DND-41 (cell line): ENCODE measurements at regions not wholly inside any gene's neighbourhood (a gene's known extent, or its start where the extent isn't known, plus 50 kb on each side); places are given as distances from the start of the nearest gene placed in this dataset.

Source experiments
- ATAC-seq: fragments of 200-7000 bp; cut with Tn5 transposase; 3 replicates; pipeline ENCODE4 v1.9.1; 2021; ENCODE audit warnings: low read depth; ENCODE audit not compliant: insufficient read depth
- DNase-seq: peaks from one replicate; pipeline ENCODE4 v3.0.0-alpha.2; 2020
- H2AFZ ChIP-seq: 2 replicates; pipeline ENCODE4 v1.6.0; 2012; ENCODE audit warnings: low read depth, low read length
- H3K27ac ChIP-seq: 2 replicates; pipeline ENCODE4 v1.5.1; 2012; ENCODE audit warnings: low read length, inconsistent platforms
- H3K27me3 ChIP-seq: fragments of 200-600 bp; sonication (generic); 2 replicates; pipeline ENCODE4 v1.6.0; 2012; ENCODE audit warnings: low read length, mild to moderate bottlenecking, inconsistent platforms; ENCODE audit not compliant: insufficient read depth, poor library complexity
- H3K36me3 ChIP-seq: 2 replicates; pipeline ENCODE4 v1.5.1; 2012; ENCODE audit warnings: low read length, inconsistent platforms; ENCODE audit not compliant: insufficient read depth
- H3K4me1 ChIP-seq: 2 replicates; pipeline ENCODE4 v1.5.1; 2012; ENCODE audit warnings: mild to moderate bottlenecking, low read length; ENCODE audit not compliant: insufficient read depth
- H3K4me2 ChIP-seq: 2 replicates; pipeline ENCODE4 v1.6.0; 2012; ENCODE audit warnings: mild to moderate bottlenecking, moderate library complexity, low read length, inconsistent platforms; ENCODE audit not compliant: insufficient read depth
- H3K4me3 ChIP-seq, 2 experiments: fragments of 200-600 bp in 1 of 2; shearing (Covaris generic) in 1 of 2; 2 replicates each; pipeline ENCODE4 v1.5.1; 2012 to 2016; ENCODE audit warnings: inconsistent platforms in 2 of 2, low read length in 2 of 2, mild to moderate bottlenecking in 2 of 2, low read depth in 1 of 2, moderate library complexity in 1 of 2
- H3K79me2 ChIP-seq: 2 replicates; pipeline ENCODE4 v1.6.0; 2012; ENCODE audit warnings: low read length, inconsistent platforms; ENCODE audit not compliant: insufficient read depth
- H3K9ac ChIP-seq: 2 replicates; pipeline ENCODE4 v1.6.0; 2012; ENCODE audit warnings: low read depth, mild to moderate bottlenecking, inconsistent platforms, low read length, moderate library complexity
- H3K9me3 ChIP-seq: 2 replicates; pipeline ENCODE4 v1.5.1; 2012; ENCODE audit warnings: low read length, moderate library complexity, mild to moderate bottlenecking, inconsistent platforms; ENCODE audit not compliant: insufficient read depth, severe bottlenecking
- H4K20me1 ChIP-seq: 2 replicates; pipeline ENCODE4 v1.6.0; 2012; ENCODE audit warnings: low read length; ENCODE audit not compliant: insufficient read depth
- EZH2 ChIP-seq: IDR thresholded peaks from 3 replicates; pipeline ENCODE4 v1.6.1; 2012; ENCODE audit warnings: borderline replicate concordance, low read depth, mild to moderate bottlenecking, moderate library complexity, low read length, inconsistent platforms; ENCODE audit not compliant: severe bottlenecking
- TF ChIP-seq, protein P1 (sequence below): IDR thresholded peaks from 2 replicates; pipeline ENCODE4 v1.5.1; 2012; ENCODE audit warnings: borderline replicate concordance, low read length, moderate library complexity, mild to moderate bottlenecking; ENCODE audit not compliant: poor library complexity, severe bottlenecking; ENCODE audit errors: extremely low read depth

GRCh38 chr11:134586726-134587125, 174.7 kb upstream of the B3GAT1 start:
- Histone ChIP-seq H3K4me3 (no peak overlapping the region), H3K4me1 (peaks cover 21% of the 10 kb centered on the region), H3K27me3 (no peaks in the 10 kb centered on the region), H3K9me3 (no peaks in the 10 kb centered on the region), H2AFZ (no peak overlapping the region), H3K79me2 (no peaks in the 10 kb centered on the region), H3K4me2 (no peak overlapping the region), H4K20me1 (no peaks in the 10 kb centered on the region), H3K27ac (no peak overlapping the region), H3K36me3 (no peaks in the 10 kb centered on the region), H3K9ac (no peak overlapping the region)
- DNase-seq (no peak), ATAC-seq (no peak)
- TF ChIP-seq, protein P1, sequence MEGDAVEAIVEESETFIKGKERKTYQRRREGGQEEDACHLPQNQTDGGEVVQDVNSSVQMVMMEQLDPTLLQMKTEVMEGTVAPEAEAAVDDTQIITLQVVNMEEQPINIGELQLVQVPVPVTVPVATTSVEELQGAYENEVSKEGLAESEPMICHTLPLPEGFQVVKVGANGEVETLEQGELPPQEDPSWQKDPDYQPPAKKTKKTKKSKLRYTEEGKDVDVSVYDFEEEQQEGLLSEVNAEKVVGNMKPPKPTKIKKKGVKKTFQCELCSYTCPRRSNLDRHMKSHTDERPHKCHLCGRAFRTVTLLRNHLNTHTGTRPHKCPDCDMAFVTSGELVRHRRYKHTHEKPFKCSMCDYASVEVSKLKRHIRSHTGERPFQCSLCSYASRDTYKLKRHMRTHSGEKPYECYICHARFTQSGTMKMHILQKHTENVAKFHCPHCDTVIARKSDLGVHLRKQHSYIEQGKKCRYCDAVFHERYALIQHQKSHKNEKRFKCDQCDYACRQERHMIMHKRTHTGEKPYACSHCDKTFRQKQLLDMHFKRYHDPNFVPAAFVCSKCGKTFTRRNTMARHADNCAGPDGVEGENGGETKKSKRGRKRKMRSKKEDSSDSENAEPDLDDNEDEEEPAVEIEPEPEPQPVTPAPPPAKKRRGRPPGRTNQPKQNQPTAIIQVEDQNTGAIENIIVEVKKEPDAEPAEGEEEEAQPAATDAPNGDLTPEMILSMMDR: no peak
- no peak for TF ChIP-seq EZH2

GRCh38 chr11:134585666-134586610, 173.9 kb upstream of the B3GAT1 start:
- Histone ChIP-seq H3K79me2 (no peaks in the 10 kb centered on the region), H4K20me1 (no peaks in the 10 kb centered on the region), H3K27ac (no peak overlapping the region), H3K4me2 (no peak overlapping the region), H3K27me3 (no peaks in the 10 kb centered on the region), H3K4me3 (no peak overlapping the region), H3K36me3 (no peaks in the 10 kb centered on the region), H3K9me3 (no peaks in the 10 kb centered on the region), H2AFZ (no peak overlapping the region), H3K4me1 (peaks cover 21% of the 10 kb centered on the region), H3K9ac (no peak overlapping the region)
- DNase-seq (peak; percentile 2), ATAC-seq (no peak)
- TF ChIP-seq, protein P1: no peak
- TF ChIP-seq EZH2: no peak

- Histone ChIP-seq H4K20me1 (no peaks in the 10 kb centered on the region), H3K4me1 (peaks cover 21% of the 10 kb centered on the region), H3K4me2 (no peak overlapping the region), H3K9me3 (no peaks in the 10 kb centered on the region), H3K27ac (no peak overlapping the region), H3K27me3 (no peaks in the 10 kb centered on the region), H3K79me2 (no peaks in the 10 kb centered on the region), H3K9ac (no peak overlapping the region), H2AFZ (no peak overlapping the region), H3K4me3 (no peak overlapping the region), H3K36me3 (no peaks in the 10 kb centered on the region)
- DNase-seq: peak; percentile 1
- TF ChIP-seq, protein P1: no peak
- TF ChIP-seq EZH2: no peak
- ATAC-seq: no peak
Measured at GRCh38 chr11:134584706-134585445, 172.8 kb upstream of the B3GAT1 start.
